H9 (cell line): ENCODE measurements at regions not wholly inside any gene's neighbourhood (a gene's known extent, or its start where the extent isn't known, plus 50 kb on each side); places are given as distances from the start of the nearest gene placed in this dataset.

Experiments
- DNase-seq: peaks from one replicate; pipeline ENCODE4 v3.0.0-alpha.2; 2017
- H2AFZ ChIP-seq: one replicate; pipeline ENCODE4 v1.6.1; 2013; ENCODE audit warnings: mild to moderate bottlenecking, low read length, control low read depth, moderate library complexity
- H2AK5ac ChIP-seq: 2 replicates; pipeline ENCODE4 v1.6.1; 2013; ENCODE audit warnings: low read length, control low read depth, mixed read lengths; ENCODE audit not compliant: insufficient read length
- H2BK120ac ChIP-seq: one replicate; pipeline ENCODE4 v1.6.1; 2013; ENCODE audit warnings: low read depth, mild to moderate bottlenecking, low read length, control low read depth, inconsistent platforms; ENCODE audit not compliant: poor library complexity, severe bottlenecking
- H2BK12ac ChIP-seq: 2 replicates; pipeline ENCODE4 v1.6.1; 2013; ENCODE audit warnings: low read length, control low read depth, mixed read lengths, low read depth; ENCODE audit not compliant: insufficient read length
- H2BK15ac ChIP-seq: 2 replicates; pipeline ENCODE4 v1.6.1; 2013; ENCODE audit warnings: low read depth, low read length, control low read depth
- H2BK20ac ChIP-seq: one replicate; pipeline ENCODE4 v1.6.1; 2013; ENCODE audit warnings: low read depth, mild to moderate bottlenecking, low read length, control low read depth, inconsistent platforms; ENCODE audit not compliant: poor library complexity, severe bottlenecking
- H2BK5ac ChIP-seq: 2 replicates; pipeline ENCODE4 v1.6.1; 2013; ENCODE audit warnings: low read length, control low read depth, mixed read lengths; ENCODE audit not compliant: insufficient read length
- H3K14ac ChIP-seq: 2 replicates; pipeline ENCODE4 v1.6.1; 2013; ENCODE audit warnings: low read length, control low read depth; ENCODE audit not compliant: insufficient read depth
- H3K18ac ChIP-seq: 2 replicates; pipeline ENCODE4 v1.6.1; 2013; ENCODE audit warnings: low read depth, mild to moderate bottlenecking, mixed read lengths, low read length, control low read depth; ENCODE audit not compliant: insufficient read length
- H3K23ac ChIP-seq: 2 replicates; pipeline ENCODE4 v1.6.1; 2013; ENCODE audit warnings: low read length, control low read depth, mixed read lengths, low read depth; ENCODE audit not compliant: insufficient read length
- H3K23me2 ChIP-seq: 2 replicates; pipeline ENCODE4 v1.6.1; 2013; ENCODE audit warnings: low read depth, mild to moderate bottlenecking, mixed read lengths, low read length, control low read depth; ENCODE audit not compliant: insufficient read length, poor library complexity, severe bottlenecking
- H3K27ac ChIP-seq: 2 replicates; pipeline ENCODE4 v1.5.1; 2013; ENCODE audit warnings: low read length, control low read depth, mixed read lengths, low read depth; ENCODE audit not compliant: insufficient read length
- H3K27me3 ChIP-seq: 2 replicates; pipeline ENCODE4 v1.6.1; 2013; ENCODE audit warnings: low read length, control low read depth, inconsistent platforms; ENCODE audit not compliant: insufficient read depth
- H3K4ac ChIP-seq: 2 replicates; pipeline ENCODE4 v1.6.1; 2013; ENCODE audit warnings: low read depth, mild to moderate bottlenecking, control low read depth, inconsistent platforms, low read length, moderate library complexity
- H3K4me1 ChIP-seq: 2 replicates; pipeline ENCODE4 v1.6.1; 2013; ENCODE audit warnings: low read length, control low read depth, inconsistent platforms; ENCODE audit not compliant: insufficient read depth
- H3K4me2 ChIP-seq: 2 replicates; pipeline ENCODE4 v1.6.1; 2013; ENCODE audit warnings: low read length, control low read depth, mixed read lengths; ENCODE audit not compliant: insufficient read length, insufficient read depth
- H3K56ac ChIP-seq: 2 replicates; pipeline ENCODE4 v1.6.1; 2013; ENCODE audit warnings: low read depth, mild to moderate bottlenecking, mixed read lengths, low read length, control low read depth; ENCODE audit not compliant: insufficient read length
- H3K79me1 ChIP-seq: 2 replicates; pipeline ENCODE4 v1.6.1; 2013; ENCODE audit warnings: low read depth, mild to moderate bottlenecking, moderate library complexity, low read length, control low read depth, inconsistent platforms; ENCODE audit not compliant: insufficient read depth, poor library complexity, severe bottlenecking
- H3K79me2 ChIP-seq: 2 replicates; pipeline ENCODE4 v1.6.1; 2013; ENCODE audit warnings: low read length, control low read depth, inconsistent platforms; ENCODE audit not compliant: insufficient read depth
- H3K9ac ChIP-seq: 2 replicates; pipeline ENCODE4 v1.6.1; 2013; ENCODE audit warnings: low read length, control low read depth, mixed read lengths; ENCODE audit not compliant: insufficient read length; ENCODE audit errors: extremely low read depth
- H3K9me3 ChIP-seq: one replicate; pipeline ENCODE4 v1.6.1; 2013; ENCODE audit warnings: low read depth, low read length, inconsistent platforms; ENCODE audit not compliant: control insufficient read depth
- H3T11ph ChIP-seq: one replicate; pipeline ENCODE4 v1.6.1; 2013; ENCODE audit warnings: mild to moderate bottlenecking, low read length, control low read depth, inconsistent platforms
- H4K20me1 ChIP-seq: one replicate; pipeline ENCODE4 v1.6.1; 2013; ENCODE audit not compliant: control insufficient read depth, insufficient read length, insufficient read depth
- H4K5ac ChIP-seq: 2 replicates; pipeline ENCODE4 v1.6.1; 2013; ENCODE audit warnings: low read depth, mild to moderate bottlenecking, mixed read lengths, low read length, control low read depth; ENCODE audit not compliant: insufficient read length
- H4K8ac ChIP-seq: replicated peaks from 2 replicates; pipeline ENCODE4 v1.6.1; 2013; ENCODE audit warnings: low read length, control low read depth, mixed read lengths, low read depth; ENCODE audit not compliant: insufficient read length
- H4K91ac ChIP-seq: 2 replicates; pipeline ENCODE4 v1.6.1; 2013; ENCODE audit warnings: low read depth, mild to moderate bottlenecking, moderate library complexity, mixed read lengths, low read length, control low read depth; ENCODE audit not compliant: insufficient read length
- H3K27ac Mint-ChIP-seq, 3 experiments: 2 replicates in 2 of 3; 3 replicates in 1 of 3; pipeline ENCODE4 v1.8.0; 2020 to 2021; ENCODE audit warnings: mixed read lengths in 3 of 3, mild to moderate bottlenecking in 1 of 3, moderate library complexity in 1 of 3
- H3K27me3 Mint-ChIP-seq: 2 replicates; pipeline ENCODE4 v1.8.0; 2021; ENCODE audit warnings: low read depth, mild to moderate bottlenecking, moderate library complexity, mixed read lengths
- H3K36me3 Mint-ChIP-seq, 3 experiments: 2 replicates in 2 of 3; 3 replicates in 1 of 3; pipeline ENCODE4 v1.8.0; 2020 to 2021; ENCODE audit warnings: low read depth in 3 of 3, mixed read lengths in 3 of 3; ENCODE audit not compliant: insufficient read depth in 1 of 3
- H3K4me1 Mint-ChIP-seq, 2 experiments: 2 replicates each; pipeline ENCODE4 v1.8.0; 2020; ENCODE audit warnings: mixed read lengths in 2 of 2
- H3K4me3 Mint-ChIP-seq, 2 experiments: 2 replicates in 1 of 2; 3 replicates in 1 of 2; pipeline ENCODE4 v1.8.0; 2020 to 2021; ENCODE audit warnings: mild to moderate bottlenecking in 2 of 2, mixed read lengths in 2 of 2, moderate library complexity in 1 of 2
- H3K9me3 Mint-ChIP-seq, 2 experiments: 2 replicates in 1 of 2; 3 replicates in 1 of 2; pipeline ENCODE4 v1.8.0; 2020; ENCODE audit warnings: mild to moderate bottlenecking in 2 of 2, mixed read lengths in 2 of 2, moderate library complexity in 1 of 2
- CTCF ChIP-seq: fragments of 200-600 bp; sonication (generic); conservative IDR thresholded peaks from 3 replicates; pipeline ENCODE4 v1.8.0; 2021; ENCODE audit warnings: antibody characterized with exemption, mild to moderate bottlenecking
- WGBS: extraction: QIAGEN DNeasy Blood & Tissue Kit; methylation state at CpG from one replicate; pipeline ENCODE4 v1.1.7; 2013; ENCODE audit warnings: missing lambda C conversion rate, low lambda C conversion rate, mixed read lengths; ENCODE audit not compliant: insufficient read length; ENCODE audit errors: extremely low coverage; 5-methylcytosine and 5-hydroxymethylcytosine counted together

DNA sequence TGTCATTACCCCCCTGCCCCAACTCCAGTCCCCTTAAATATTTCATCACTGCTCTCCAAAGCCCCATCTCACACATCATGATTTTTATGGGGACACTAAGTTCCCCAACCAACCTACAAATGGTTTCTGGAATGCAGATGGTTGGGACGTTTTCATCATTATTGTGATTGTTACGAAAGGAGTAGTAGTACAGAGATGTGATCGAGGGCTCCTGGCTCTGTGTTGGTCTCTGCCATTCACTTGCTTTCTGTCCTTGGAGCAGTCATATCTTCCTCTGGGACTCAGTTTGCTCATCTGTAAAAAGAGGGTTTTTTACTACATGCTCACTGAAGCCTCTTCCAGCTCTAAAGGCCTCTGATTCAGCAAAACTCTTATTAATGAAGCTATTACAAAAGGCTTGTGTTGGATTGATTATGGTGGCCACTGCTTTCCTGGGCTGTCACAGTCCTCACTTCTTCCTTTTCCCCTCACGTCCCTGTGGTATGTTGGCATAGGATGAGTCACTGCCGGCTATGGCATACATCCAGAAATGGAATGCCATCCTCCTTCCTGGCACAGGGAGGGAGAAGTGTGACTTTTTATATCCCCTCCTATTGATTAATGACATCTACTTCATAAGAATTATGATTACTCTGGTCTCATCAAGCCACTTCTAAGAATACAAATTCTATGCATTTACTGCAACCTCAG lies 593.7 kb downstream of the METTL15 start:
- H3K27ac Mint-ChIP-seq, result no peak overlapping the region

More for the DNA sequence above, 593.7 kb downstream of the METTL15 start:
- Mint-ChIP-seq H3K27me3 (no peaks in the 10 kb centered on the region), H3K9me3 (no peaks in the 10 kb centered on the region), H3K4me3 (no peak overlapping the region), H3K4me1 (peaks cover 9% of the 10 kb centered on the region in 2 experiments), H3K36me3 (no peaks in the 10 kb centered on the region)
- no CpG with 5 or more reads among the region's 5 CpGs for WGBS
- Histone ChIP-seq H3K27ac (no peak overlapping the region), H3T11ph (no peak overlapping the region), H2BK5ac (no peak overlapping the region), H3K9ac (no peak overlapping the region), H2BK120ac (no peak overlapping the region), H3K23ac (no peak overlapping the region), H2BK15ac (no peak overlapping the region), H3K18ac (no peak overlapping the region), H2AK5ac (no peak overlapping the region), H3K79me1 (no peaks in the 10 kb centered on the region), H3K4me2 (no peak overlapping the region), H4K5ac (no peak overlapping the region), H2BK12ac (no peak overlapping the region), H2BK20ac (no peak overlapping the region), H4K20me1 (no peaks in the 10 kb centered on the region), H3K4me1 (no peaks in the 10 kb centered on the region), H3K23me2 (no peaks in the 10 kb centered on the region), H3K9me3 (no peaks in the 10 kb centered on the region), H3K14ac (no peak overlapping the region), H3K4ac (no peak overlapping the region), H3K27me3 (no peaks in the 10 kb centered on the region), H3K79me2 (no peaks in the 10 kb centered on the region), H2AFZ (no peak overlapping the region), H4K8ac (no peak overlapping the region), H3K56ac (no peak overlapping the region), H4K91ac (no peak overlapping the region)
- no peak for DNase-seq
- TF ChIP-seq CTCF, result no peak
